ENCODE measurements at regions not wholly inside any gene's neighbourhood (a gene's known extent, or its start where the extent isn't known, plus 50 kb on each side); places are given as distances from the start of the nearest gene placed in this dataset.

- no peak for TF ChIP-seq CTCF (IDR thresholded peaks at IDR 0.05; ENCODE audit: low read depth, low read length)
- no peak for DNase-seq (ENCODE audit: low read depth in 2 of 2)
Measured at GRCh38 chr4:37138019-37138653, 106.4 kb upstream of the NWD2 start.

GRCh38 chr4:37138789-37139188 is 105.8 kb upstream of the NWD2 start:
- no peak for TF ChIP-seq CTCF (IDR thresholded peaks at IDR 0.05; ENCODE audit: low read depth, low read length)
- no peak overlapping the region for H3K4me3 ChIP-seq (replicated peaks in 1 of 2; ENCODE audit: low read depth in 2 of 2, low read length in 2 of 2)

More at GRCh38 chr4:37138019-37138653, 106.4 kb upstream of the NWD2 start:
- no peak overlapping the region for H3K4me3 ChIP-seq (replicated peaks in 1 of 2; ENCODE audit: low read depth in 2 of 2, low read length in 2 of 2)

GRCh38 chr4:37139987-37140386 is 104.6 kb upstream of the NWD2 start:
- DNase-seq (ENCODE audit: low read depth in 2 of 2): no peak
- no peak overlapping the region for H3K4me3 ChIP-seq (replicated peaks in 1 of 2; ENCODE audit: low read depth in 2 of 2, low read length in 2 of 2)
- TF ChIP-seq CTCF (IDR thresholded peaks at IDR 0.05; ENCODE audit: low read depth, low read length): no peak

More at GRCh38 chr4:37138789-37139188, 105.8 kb upstream of the NWD2 start:
- DNase-seq (ENCODE audit: low read depth in 2 of 2): no peak

GRCh38 chr4:37146260-37146659 is 98.3 kb upstream of the NWD2 start:
- DNase-seq (ENCODE audit: low read depth in 2 of 2): no peak
- no peak for TF ChIP-seq CTCF (IDR thresholded peaks at IDR 0.05; ENCODE audit: low read depth, low read length)
- H3K4me3 ChIP-seq (replicated peaks in 1 of 2; ENCODE audit: low read depth in 2 of 2, low read length in 2 of 2): no peak overlapping the region

- no peak for TF ChIP-seq CTCF (IDR thresholded peaks at IDR 0.05; ENCODE audit: low read depth, low read length)
- no peak for DNase-seq (ENCODE audit: low read depth in 2 of 2)
- no peak overlapping the region for H3K4me3 ChIP-seq (replicated peaks in 1 of 2; ENCODE audit: low read depth in 2 of 2, low read length in 2 of 2)
Measured at GRCh38 chr4:37157476-37158167, 86.9 kb upstream of the NWD2 start.

GRCh38 chr4:37160653-37161052 is 83.9 kb upstream of the NWD2 start:
- DNase-seq (ENCODE audit: low read depth in 2 of 2): no peak
- no peak overlapping the region for H3K4me3 ChIP-seq (replicated peaks in 1 of 2; ENCODE audit: low read depth in 2 of 2, low read length in 2 of 2)
- TF ChIP-seq CTCF (IDR thresholded peaks at IDR 0.05; ENCODE audit: low read depth, low read length): no peak
